ENCODE measurements at regions not wholly inside any gene's neighbourhood (a gene's known extent, or its start where the extent isn't known, plus 50 kb on each side); places are given as distances from the start of the nearest gene placed in this dataset.
"Not testable (repeated sequence)": the region's sequence is repeated elsewhere in the genome, so short reads cannot be mapped to it uniquely, and the experiment has no call there.

DNA sequence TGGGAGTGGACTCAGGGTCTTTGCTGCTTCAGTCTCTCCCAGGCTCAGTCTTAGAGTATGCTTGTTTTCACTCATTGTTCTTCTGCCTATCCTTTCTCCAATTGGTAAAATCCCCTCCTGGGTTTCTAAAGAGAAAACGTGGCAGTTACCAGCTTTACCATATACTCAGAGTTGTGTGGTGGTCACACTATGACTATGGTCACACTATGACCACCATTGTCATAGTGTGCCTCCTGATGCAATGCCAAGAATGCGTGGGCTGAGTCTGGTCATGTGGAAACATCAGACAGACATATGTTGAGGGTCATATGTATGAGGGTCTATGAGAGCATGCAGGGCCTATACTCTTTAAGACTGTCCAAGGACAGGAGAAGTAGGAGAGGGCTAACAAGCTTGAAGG, 326.5 kb upstream of the PRR16 start:
- Histone ChIP-seq H2AFZ (ENCODE audit: low read depth, low read length) (no peak overlapping the region), H3K4me1 (ENCODE audit: insufficient read depth, low read length) (no peaks in the 10 kb centered on the region), H3K27me3 (ENCODE audit: insufficient read depth, low read length) (no peaks in the 10 kb centered on the region), H3K4me3 (ENCODE audit: low read length) (no peak overlapping the region), H3K36me3 (ENCODE audit: insufficient read depth, low read length) (no peaks in the 10 kb centered on the region), H3K9me3 (ENCODE audit: low read length) (no peaks in the 10 kb centered on the region)

DNA sequence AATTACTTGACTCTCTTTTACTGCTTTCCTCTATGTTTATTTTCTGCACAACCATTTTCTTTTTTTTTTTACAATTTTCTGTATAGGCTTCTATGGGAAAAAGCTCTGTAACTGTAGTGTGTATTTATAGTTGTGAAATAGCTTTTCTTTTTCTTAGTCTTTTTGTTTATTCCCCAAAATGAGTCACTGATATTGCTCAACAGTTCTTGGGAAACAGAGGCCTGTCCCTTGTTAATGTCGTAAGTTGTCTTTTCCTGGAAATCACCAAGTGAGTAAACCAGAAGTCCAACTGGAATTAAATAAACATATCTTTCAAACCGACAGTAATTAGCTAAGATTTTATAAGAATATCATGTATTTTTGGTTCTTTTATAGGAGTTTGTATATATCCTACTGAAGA, 325.1 kb upstream of the PRR16 start:
- Histone ChIP-seq H3K9me3 (ENCODE audit: low read length) (no peaks in the 10 kb centered on the region), H3K36me3 (ENCODE audit: insufficient read depth, low read length) (no peaks in the 10 kb centered on the region), H3K27me3 (ENCODE audit: insufficient read depth, low read length) (no peaks in the 10 kb centered on the region), H3K4me3 (ENCODE audit: low read length) (no peak overlapping the region), H2AFZ (ENCODE audit: low read depth, low read length) (no peak overlapping the region), H3K4me1 (ENCODE audit: insufficient read depth, low read length) (no peaks in the 10 kb centered on the region)

- no peaks in the 10 kb centered on the region for H3K27me3 ChIP-seq (ENCODE audit: insufficient read depth, low read length)
- peaks cover 4% of the 10 kb centered on the region for H3K9me3 ChIP-seq (ENCODE audit: low read length)
- H2AFZ ChIP-seq (ENCODE audit: low read depth, low read length) = no peak overlapping the region
- H3K36me3 ChIP-seq (ENCODE audit: insufficient read depth, low read length) = no peaks in the 10 kb centered on the region
- H3K4me3 ChIP-seq (ENCODE audit: low read length) = no peak overlapping the region
- no peaks in the 10 kb centered on the region for H3K4me1 ChIP-seq (ENCODE audit: insufficient read depth, low read length)
Observed at GRCh38 chr5:120140501-120140900, 323.6 kb upstream of the PRR16 start.

DNA sequence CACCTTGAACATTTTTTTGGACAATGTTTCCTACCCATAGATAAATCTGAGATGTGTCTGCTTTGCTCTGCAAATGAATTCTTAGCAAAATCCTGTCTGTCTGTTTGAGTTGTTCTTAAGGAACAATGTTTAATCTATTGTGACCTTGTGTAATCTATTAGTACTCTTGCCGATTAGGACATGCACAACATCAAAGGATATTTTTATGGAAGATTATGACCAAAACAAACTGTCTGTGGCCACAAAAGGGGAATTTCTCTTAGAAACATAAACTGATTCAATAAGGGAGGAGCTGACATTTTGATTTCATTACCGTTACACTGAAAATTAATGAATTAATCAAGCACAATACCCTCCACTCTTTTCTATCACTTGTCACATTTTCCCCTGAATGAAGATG, 323.0 kb upstream of the PRR16 start:
- Histone ChIP-seq H3K4me1 (ENCODE audit: insufficient read depth, low read length) (no peaks in the 10 kb centered on the region), H3K4me3 (ENCODE audit: low read length) (no peak overlapping the region), H2AFZ (ENCODE audit: low read depth, low read length) (no peak overlapping the region)

DNA sequence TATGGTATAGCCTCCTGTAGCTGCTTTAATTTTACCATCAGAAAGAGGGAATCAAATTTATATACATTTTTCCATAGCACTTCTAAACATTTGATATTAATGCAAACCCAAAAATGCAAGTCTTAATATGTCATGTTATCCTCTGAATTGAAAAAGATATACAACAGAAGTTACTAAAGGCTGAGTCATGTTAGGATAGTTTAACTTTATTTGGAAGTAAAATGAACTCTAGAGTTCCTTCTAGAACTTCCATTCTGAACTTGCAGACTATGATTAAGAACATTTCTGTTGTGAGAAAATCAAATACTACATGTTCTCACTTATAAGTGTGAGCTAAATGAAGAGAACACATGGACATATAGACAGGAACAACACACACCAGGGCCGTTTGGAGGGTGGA, 317.3 kb upstream of the PRR16 start:
- no peaks in the 10 kb centered on the region for H3K4me1 ChIP-seq (ENCODE audit: insufficient read depth, low read length)
- no peak overlapping the region for H2AFZ ChIP-seq (ENCODE audit: low read depth, low read length)
- H3K9me3 ChIP-seq (ENCODE audit: low read length) = peaks cover 4% of the 10 kb centered on the region
- H3K36me3 ChIP-seq (ENCODE audit: insufficient read depth, low read length) = no peaks in the 10 kb centered on the region
- H3K4me3 ChIP-seq (ENCODE audit: low read length) = no peak overlapping the region
- no peaks in the 10 kb centered on the region for H3K27me3 ChIP-seq (ENCODE audit: insufficient read depth, low read length)

More for the DNA sequence above, 323.0 kb upstream of the PRR16 start:
- no peaks in the 10 kb centered on the region for H3K27me3 ChIP-seq (ENCODE audit: insufficient read depth, low read length)
- no peaks in the 10 kb centered on the region for H3K36me3 ChIP-seq (ENCODE audit: insufficient read depth, low read length)
- peaks cover 4% of the 10 kb centered on the region for H3K9me3 ChIP-seq (ENCODE audit: low read length)

GRCh38 chr5:120147911-120148310, 316.2 kb upstream of the PRR16 start:
- H3K4me1 ChIP-seq (ENCODE audit: insufficient read depth, low read length); H3K36me3 ChIP-seq (ENCODE audit: insufficient read depth, low read length); H3K27me3 ChIP-seq (ENCODE audit: insufficient read depth, low read length); H3K9me3 ChIP-seq (ENCODE audit: low read length); H2AFZ ChIP-seq (ENCODE audit: low read depth, low read length); H3K4me3 ChIP-seq (ENCODE audit: low read length): not testable (repeated sequence)

DNA sequence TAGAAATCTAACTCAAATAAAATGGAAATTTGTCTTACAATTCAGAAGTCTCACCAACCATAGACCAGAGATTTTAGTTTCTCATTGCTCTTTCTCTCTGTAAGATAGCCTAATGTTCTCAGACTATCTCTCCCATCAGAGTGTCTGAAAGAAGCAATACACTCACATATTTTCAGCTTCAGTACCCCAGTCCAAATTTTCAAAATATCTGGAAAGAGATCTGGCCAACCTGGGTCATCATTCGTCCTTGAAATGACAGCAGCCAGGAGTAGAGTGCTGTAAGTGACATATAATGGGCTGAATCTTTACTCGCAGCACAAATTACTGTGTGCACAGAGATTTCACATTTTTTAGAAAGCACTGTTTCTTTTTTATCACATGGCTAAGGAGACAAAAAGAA, 313.3 kb upstream of the PRR16 start:
- H3K4me3 ChIP-seq (ENCODE audit: low read length) = no peak overlapping the region
- no peaks in the 10 kb centered on the region for H3K9me3 ChIP-seq (ENCODE audit: low read length)
- no peaks in the 10 kb centered on the region for H3K36me3 ChIP-seq (ENCODE audit: insufficient read depth, low read length)
- no peak overlapping the region for H2AFZ ChIP-seq (ENCODE audit: low read depth, low read length)
- no peaks in the 10 kb centered on the region for H3K27me3 ChIP-seq (ENCODE audit: insufficient read depth, low read length)
- no peaks in the 10 kb centered on the region for H3K4me1 ChIP-seq (ENCODE audit: insufficient read depth, low read length)

GRCh38 chr5:120151181-120151580, 312.9 kb upstream of the PRR16 start:
- Histone ChIP-seq H3K9me3 (ENCODE audit: low read length) (no peaks in the 10 kb centered on the region), H3K36me3 (ENCODE audit: insufficient read depth, low read length) (no peaks in the 10 kb centered on the region), H3K27me3 (ENCODE audit: insufficient read depth, low read length) (no peaks in the 10 kb centered on the region), H3K4me1 (ENCODE audit: insufficient read depth, low read length) (no peaks in the 10 kb centered on the region), H2AFZ (ENCODE audit: low read depth, low read length) (no peak overlapping the region), H3K4me3 (ENCODE audit: low read length) (no peak overlapping the region)

GRCh38 chr5:120151825-120152224, 312.3 kb upstream of the PRR16 start:
- Histone ChIP-seq H2AFZ (ENCODE audit: low read depth, low read length) (no peak overlapping the region), H3K4me1 (ENCODE audit: insufficient read depth, low read length) (no peaks in the 10 kb centered on the region), H3K36me3 (ENCODE audit: insufficient read depth, low read length) (no peaks in the 10 kb centered on the region), H3K27me3 (ENCODE audit: insufficient read depth, low read length) (no peaks in the 10 kb centered on the region), H3K9me3 (ENCODE audit: low read length) (no peaks in the 10 kb centered on the region), H3K4me3 (ENCODE audit: low read length) (no peak overlapping the region)

- no peaks in the 10 kb centered on the region for H3K27me3 ChIP-seq (ENCODE audit: insufficient read depth, low read length)
- no peak overlapping the region for H3K4me3 ChIP-seq (ENCODE audit: low read length)
- no peaks in the 10 kb centered on the region for H3K4me1 ChIP-seq (ENCODE audit: insufficient read depth, low read length)
- no peaks in the 10 kb centered on the region for H3K9me3 ChIP-seq (ENCODE audit: low read length)
- peak overlapping the region; percentile 54 for H2AFZ ChIP-seq (ENCODE audit: low read depth, low read length)
- H3K36me3 ChIP-seq (ENCODE audit: insufficient read depth, low read length) = no peaks in the 10 kb centered on the region
Observed at GRCh38 chr5:120152472-120152871, 311.6 kb upstream of the PRR16 start.

- H3K9me3 ChIP-seq (ENCODE audit: low read length) = no peaks in the 10 kb centered on the region
- H3K4me3 ChIP-seq (ENCODE audit: low read length) = no peak overlapping the region
- H2AFZ ChIP-seq (ENCODE audit: low read depth, low read length) = no peak overlapping the region
- no peaks in the 10 kb centered on the region for H3K36me3 ChIP-seq (ENCODE audit: insufficient read depth, low read length)
- H3K4me1 ChIP-seq (ENCODE audit: insufficient read depth, low read length) = no peaks in the 10 kb centered on the region
- H3K27me3 ChIP-seq (ENCODE audit: insufficient read depth, low read length) = no peaks in the 10 kb centered on the region
Observed at GRCh38 chr5:120152931-120153330, 311.2 kb upstream of the PRR16 start.

DNA sequence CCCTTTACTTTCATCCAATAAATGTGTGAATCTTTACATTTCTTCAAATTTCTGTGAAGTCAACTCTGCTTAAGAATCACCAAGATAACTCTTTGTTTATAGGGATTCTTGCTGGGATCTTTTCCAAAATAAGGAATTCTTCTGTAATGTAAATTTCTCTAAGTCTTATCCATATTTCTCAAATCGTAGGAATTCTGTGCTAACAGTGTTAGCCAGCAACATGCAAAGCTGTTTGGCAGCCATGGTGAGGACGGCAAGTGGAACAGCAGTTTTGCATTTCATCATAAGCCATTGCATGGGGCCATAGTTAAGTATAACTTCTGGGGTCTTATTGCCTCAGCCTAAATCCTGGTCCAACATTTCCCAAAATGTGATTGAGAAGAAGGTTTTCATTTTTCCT, 310.5 kb upstream of the PRR16 start:
- no peaks in the 10 kb centered on the region for H3K27me3 ChIP-seq (ENCODE audit: insufficient read depth, low read length)
- no peaks in the 10 kb centered on the region for H3K4me1 ChIP-seq (ENCODE audit: insufficient read depth, low read length)
- H3K36me3 ChIP-seq (ENCODE audit: insufficient read depth, low read length) = no peaks in the 10 kb centered on the region
- no peaks in the 10 kb centered on the region for H3K9me3 ChIP-seq (ENCODE audit: low read length)
- no peak overlapping the region for H2AFZ ChIP-seq (ENCODE audit: low read depth, low read length)
- H3K4me3 ChIP-seq (ENCODE audit: low read length) = no peak overlapping the region

DNA sequence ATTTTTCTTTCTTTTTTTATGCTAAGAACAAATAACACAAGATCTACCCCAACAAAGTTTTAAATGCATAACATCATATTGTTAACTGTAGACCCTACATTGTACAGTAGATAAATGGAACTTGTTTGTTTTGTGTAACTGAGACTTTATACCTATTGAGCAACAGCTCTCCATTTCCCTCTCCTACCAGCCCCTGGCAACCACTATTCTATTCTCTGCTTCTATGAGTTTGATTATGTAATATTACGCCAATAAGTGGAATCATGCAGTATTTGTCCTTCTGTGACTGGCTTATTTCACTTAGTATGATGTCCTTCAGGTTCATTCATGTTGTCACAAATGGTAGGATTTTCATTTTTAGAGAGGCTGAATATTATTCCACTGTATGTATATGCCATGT, 308.2 kb upstream of the PRR16 start:
- Histone ChIP-seq H2AFZ (ENCODE audit: low read depth, low read length) (no peak overlapping the region), H3K27me3 (ENCODE audit: insufficient read depth, low read length) (no peaks in the 10 kb centered on the region), H3K4me1 (ENCODE audit: insufficient read depth, low read length) (no peaks in the 10 kb centered on the region), H3K36me3 (ENCODE audit: insufficient read depth, low read length) (no peaks in the 10 kb centered on the region), H3K9me3 (ENCODE audit: low read length) (no peaks in the 10 kb centered on the region), H3K4me3 (ENCODE audit: low read length) (no peak overlapping the region)

DNA sequence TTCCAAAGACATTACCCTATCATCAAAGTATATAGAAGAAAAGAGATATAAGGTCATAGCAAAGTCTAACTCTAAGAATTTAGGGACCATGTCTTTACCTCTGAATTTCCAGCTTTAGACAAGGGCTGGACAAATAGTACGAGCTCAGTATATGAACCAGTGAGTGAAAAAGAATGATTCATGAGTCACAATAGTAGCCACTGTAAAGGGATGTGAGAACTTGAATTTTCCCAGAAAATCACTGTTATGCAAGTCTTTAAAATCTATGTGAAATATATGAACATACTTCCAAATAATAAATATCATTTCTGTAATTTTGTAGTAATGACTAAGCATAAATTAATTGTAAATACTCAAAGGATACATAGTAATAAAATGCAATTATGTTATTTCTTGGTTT, 305.9 kb upstream of the PRR16 start:
- Histone ChIP-seq H3K36me3 (ENCODE audit: insufficient read depth, low read length) (no peaks in the 10 kb centered on the region), H2AFZ (ENCODE audit: low read depth, low read length) (no peak overlapping the region), H3K9me3 (ENCODE audit: low read length) (no peaks in the 10 kb centered on the region), H3K4me1 (ENCODE audit: insufficient read depth, low read length) (no peaks in the 10 kb centered on the region), H3K27me3 (ENCODE audit: insufficient read depth, low read length) (no peaks in the 10 kb centered on the region), H3K4me3 (ENCODE audit: low read length) (no peak overlapping the region)

All from neuron (in vitro differentiated cells).